ENCODE measurements at regions not wholly inside any gene's neighbourhood (a gene's known extent, or its start where the extent isn't known, plus 50 kb on each side); places are given as distances from the start of the nearest gene placed in this dataset.

DNA sequence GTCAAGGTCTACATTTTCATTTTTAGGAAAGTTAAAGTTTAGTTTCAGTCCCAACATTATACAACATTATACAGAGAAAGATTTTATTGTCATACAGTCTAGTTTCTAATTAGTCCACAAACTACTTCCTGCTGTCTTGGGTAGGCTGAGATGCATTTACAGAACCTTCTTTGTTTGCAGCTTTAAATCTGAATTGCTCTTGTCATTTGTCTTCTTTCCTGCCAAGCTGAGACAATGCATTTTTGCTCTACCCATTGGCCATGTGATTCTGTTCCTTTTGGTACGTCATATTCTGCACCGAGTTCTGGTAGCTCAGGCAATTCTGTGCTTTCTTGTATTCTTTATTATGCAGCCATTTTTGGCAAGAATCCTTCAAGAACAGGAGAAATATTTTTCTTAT is 228.5 kb downstream of the ATP23 start:
- Histone ChIP-seq H3K36me3 (ENCODE audit: control insufficient read depth in 1 of 2, insufficient read depth in 2 of 2, low read length in 2 of 2) (no peaks in the 10 kb centered on the region), H2AFZ (ENCODE audit: low read depth, low read length, poor library complexity, severe bottlenecking) (no peak overlapping the region), H3K27me3 (ENCODE audit: insufficient read depth, low read length) (no peaks in the 10 kb centered on the region), H3K79me2 (ENCODE audit: insufficient read depth, low read length) (no peaks in the 10 kb centered on the region), H3K4me1 (ENCODE audit: control insufficient read depth in 1 of 2, insufficient read depth in 2 of 2, low read length in 2 of 2) (no peaks in the 10 kb centered on the region), H3K9ac (ENCODE audit: low read length) (no peak overlapping the region), H3K27ac (ENCODE audit: low read depth, low read length) (no peak overlapping the region), H4K20me1 (ENCODE audit: insufficient read depth) (no peaks in the 10 kb centered on the region), H3K9me2 (ENCODE audit: insufficient read depth) (peaks cover 4% of the 10 kb centered on the region; the same call in 1 of the 2 replicates), H3K9me3 (ENCODE audit: control insufficient read depth in 1 of 2, insufficient read depth in 1 of 2, low read depth in 1 of 2, low read length in 2 of 2) (no peaks in the 10 kb centered on the region), H3K4me3 (replicated peaks in 1 of 2; ENCODE audit: low read depth in 1 of 2, low read length in 2 of 2) (no peak overlapping the region), H3K4me2 (ENCODE audit: low read length) (no peak overlapping the region)
- intact Hi-C loops (cut with micrococcal nuclease), result no loop called here
- no peak for ATAC-seq
- no TSS peak for BruUV-seq (replicated peaks)
- POLR2A ChIA-PET, result no interaction called here
- TF ChIP-seq FOSL1 (IDR thresholded peaks at IDR 0.05; ENCODE audit: low read depth) (no peak), EGR1 (IDR thresholded peaks at IDR 0.05; ENCODE audit: low read depth) (no peak), SRF (IDR thresholded peaks at IDR 0.05; ENCODE audit: low read depth) (no peak)
- CTCF ChIA-PET, result no interaction called here
- RAD21 ChIA-PET (ENCODE audit: low non-redundant PET in 1 of 2, low total read pairs in 2 of 2, uncharacterized antibody in 2 of 2, unreplicated experiment in 2 of 2), result no interaction called here
- DNase-seq (ENCODE audit: low read depth, low spot score), result no peak

GRCh38 chr12:58171914-58172313 is 230.5 kb downstream of the ATP23 start:
- ChIA-PET POLR2A (no interaction called here), RAD21 (ENCODE audit: low non-redundant PET in 1 of 2, low total read pairs in 2 of 2, uncharacterized antibody in 2 of 2, unreplicated experiment in 2 of 2) (no interaction called here), CTCF (no interaction called here)
- no peaks in the 10 kb centered on the region for H3K36me3 ChIP-seq (ENCODE audit: control insufficient read depth in 1 of 2, insufficient read depth in 2 of 2, low read length in 2 of 2)
- no peak for ATAC-seq
- no TSS peak for BruUV-seq (replicated peaks)
- H4K20me1 ChIP-seq (ENCODE audit: insufficient read depth), result no peaks in the 10 kb centered on the region
- no peaks in the 10 kb centered on the region for H3K4me1 ChIP-seq (ENCODE audit: control insufficient read depth in 1 of 2, insufficient read depth in 2 of 2, low read length in 2 of 2)
- no peak for DNase-seq (ENCODE audit: low read depth, low spot score)
- H3K9me3 ChIP-seq (ENCODE audit: control insufficient read depth in 1 of 2, insufficient read depth in 1 of 2, low read depth in 1 of 2, low read length in 2 of 2), result no peaks in the 10 kb centered on the region
- TF ChIP-seq FOSL1 (IDR thresholded peaks at IDR 0.05; ENCODE audit: low read depth) (no peak), SP1 (IDR thresholded peaks at IDR 0.05; ENCODE audit: low read depth) (no peak), JUND (IDR thresholded peaks at IDR 0.05) (no peak), SIN3A (IDR thresholded peaks at IDR 0.05; ENCODE audit: low read depth) (no peak), EZH2phosphoT487 (IDR thresholded peaks at IDR 0.05; ENCODE audit: borderline replicate concordance) (no peak), POLR2A (IDR thresholded peaks at IDR 0.05; ENCODE audit: borderline replicate concordance, extremely low read depth, insufficient read depth, insufficient read length) (no peak)
- no peak overlapping the region for H3K27ac ChIP-seq (ENCODE audit: low read depth, low read length)
- no peaks in the 10 kb centered on the region for H3K27me3 ChIP-seq (ENCODE audit: insufficient read depth, low read length)
- intact Hi-C loops (cut with micrococcal nuclease), result no loop called here
- H3K4me2 ChIP-seq (ENCODE audit: low read length), result no peak overlapping the region
- no peak overlapping the region for H2AFZ ChIP-seq (ENCODE audit: low read depth, low read length, poor library complexity, severe bottlenecking)
- H3K9ac ChIP-seq (ENCODE audit: low read length), result no peak overlapping the region
- no peak overlapping the region for H3K4me3 ChIP-seq (replicated peaks in 1 of 2; ENCODE audit: low read depth in 1 of 2, low read length in 2 of 2)
- H3K79me2 ChIP-seq (ENCODE audit: insufficient read depth, low read length), result no peaks in the 10 kb centered on the region
- peaks cover 4% of the 10 kb centered on the region; the same call in 1 of the 2 replicates for H3K9me2 ChIP-seq (ENCODE audit: insufficient read depth)
